Peyer's patch (tissue), 4 donors: ENCODE measurements at regions not wholly inside any gene's neighbourhood (a gene's known extent, or its start where the extent isn't known, plus 50 kb on each side); places are given as distances from the start of the nearest gene placed in this dataset.

Experiments used
- POLR2A ChIP-seq, 2 donors: fragments of 450-650 bp; IDR thresholded peaks; one replicate each; pipeline ENCODE4 v1.5.1; 2017; ENCODE audit warnings: antibody characterized with exemption in 2 of 2, mild to moderate bottlenecking in 2 of 2, moderate library complexity in 2 of 2
- TF ChIP-seq, protein P1 (sequence below), 6 experiments: fragments of 450-650 bp in 4 of 6; fragments of 200-600 bp in 2 of 6; sonication (generic) in 1 of 6; IDR thresholded peaks; one replicate each; pipeline ENCODE4 v1.5.1; 2017 to 2019; ENCODE audit warnings: antibody characterized with exemption in 6 of 6, mild to moderate bottlenecking in 3 of 6, moderate library complexity in 1 of 6

DNA sequence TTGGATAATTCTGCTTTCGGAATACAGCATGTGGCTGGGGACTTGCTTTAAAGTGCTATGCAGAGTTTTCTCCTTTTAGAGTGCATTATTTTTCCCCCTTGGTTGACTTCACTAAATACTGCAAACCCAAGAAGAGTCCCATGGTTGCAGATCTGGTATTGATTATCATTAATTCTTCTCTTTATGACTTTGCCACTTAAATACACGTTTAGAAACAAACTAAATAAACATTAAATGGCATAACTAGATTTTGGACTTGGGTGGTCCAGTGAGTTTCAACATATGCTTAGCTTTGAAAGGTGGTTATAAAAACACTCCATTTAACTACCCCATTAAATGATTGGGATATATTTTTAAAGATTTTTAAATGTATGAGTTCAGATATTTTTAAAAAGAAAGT, 279.2 kb downstream of the SOX4 start:
- TF ChIP-seq, protein P1, sequence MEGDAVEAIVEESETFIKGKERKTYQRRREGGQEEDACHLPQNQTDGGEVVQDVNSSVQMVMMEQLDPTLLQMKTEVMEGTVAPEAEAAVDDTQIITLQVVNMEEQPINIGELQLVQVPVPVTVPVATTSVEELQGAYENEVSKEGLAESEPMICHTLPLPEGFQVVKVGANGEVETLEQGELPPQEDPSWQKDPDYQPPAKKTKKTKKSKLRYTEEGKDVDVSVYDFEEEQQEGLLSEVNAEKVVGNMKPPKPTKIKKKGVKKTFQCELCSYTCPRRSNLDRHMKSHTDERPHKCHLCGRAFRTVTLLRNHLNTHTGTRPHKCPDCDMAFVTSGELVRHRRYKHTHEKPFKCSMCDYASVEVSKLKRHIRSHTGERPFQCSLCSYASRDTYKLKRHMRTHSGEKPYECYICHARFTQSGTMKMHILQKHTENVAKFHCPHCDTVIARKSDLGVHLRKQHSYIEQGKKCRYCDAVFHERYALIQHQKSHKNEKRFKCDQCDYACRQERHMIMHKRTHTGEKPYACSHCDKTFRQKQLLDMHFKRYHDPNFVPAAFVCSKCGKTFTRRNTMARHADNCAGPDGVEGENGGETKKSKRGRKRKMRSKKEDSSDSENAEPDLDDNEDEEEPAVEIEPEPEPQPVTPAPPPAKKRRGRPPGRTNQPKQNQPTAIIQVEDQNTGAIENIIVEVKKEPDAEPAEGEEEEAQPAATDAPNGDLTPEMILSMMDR (IDR thresholded peaks at IDR 0.05) = no peak
- no peak for TF ChIP-seq POLR2A (IDR thresholded peaks at IDR 0.05)
